ENCODE measurements at regions not wholly inside any gene's neighbourhood (a gene's known extent, or its start where the extent isn't known, plus 50 kb on each side); places are given as distances from the start of the nearest gene placed in this dataset.

DNA sequence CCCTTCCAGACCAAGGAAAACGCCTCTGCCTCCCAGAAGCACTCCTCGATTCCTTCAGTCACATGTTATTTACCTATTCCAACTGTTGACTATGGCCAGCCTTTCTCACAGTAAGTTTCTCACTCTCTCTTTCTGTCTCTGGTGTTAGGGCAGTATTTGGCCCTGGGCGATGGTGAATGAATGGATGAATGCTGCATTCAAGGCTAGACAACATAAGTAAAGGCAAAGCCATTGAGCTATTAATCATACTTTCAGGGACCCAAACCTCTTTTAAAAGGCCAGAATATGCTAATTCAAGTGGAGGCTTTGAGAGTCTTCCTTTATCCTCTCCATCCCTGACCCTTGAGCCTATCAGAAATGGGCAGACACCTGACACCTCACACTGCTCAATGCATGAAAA lies 78.5 kb downstream of the SEC61B start:
- WGBS, 2 experiments, result 87 to 91% methylated on average over 3 of the region's 3 CpGs
- Histone ChIP-seq H3K9me3 (ENCODE audit: control insufficient read depth, low read length) (no peaks in the 10 kb centered on the region), H3K4me1 (ENCODE audit: control insufficient read depth, insufficient read depth, low read length) (no peaks in the 10 kb centered on the region), H3K4me3 (ENCODE audit: insufficient read depth, low read depth, low read length) (no peak overlapping the region), H3K27me3 (ENCODE audit: control insufficient read depth, insufficient read depth, low read length, poor library complexity, severe bottlenecking) (no peaks in the 10 kb centered on the region), H3K27ac (ENCODE audit: insufficient read depth, low read depth, low read length, poor library complexity, severe bottlenecking) (no peak overlapping the region), H3K36me3 (ENCODE audit: control insufficient read depth, insufficient read depth, low read length) (no peaks in the 10 kb centered on the region)

DNA sequence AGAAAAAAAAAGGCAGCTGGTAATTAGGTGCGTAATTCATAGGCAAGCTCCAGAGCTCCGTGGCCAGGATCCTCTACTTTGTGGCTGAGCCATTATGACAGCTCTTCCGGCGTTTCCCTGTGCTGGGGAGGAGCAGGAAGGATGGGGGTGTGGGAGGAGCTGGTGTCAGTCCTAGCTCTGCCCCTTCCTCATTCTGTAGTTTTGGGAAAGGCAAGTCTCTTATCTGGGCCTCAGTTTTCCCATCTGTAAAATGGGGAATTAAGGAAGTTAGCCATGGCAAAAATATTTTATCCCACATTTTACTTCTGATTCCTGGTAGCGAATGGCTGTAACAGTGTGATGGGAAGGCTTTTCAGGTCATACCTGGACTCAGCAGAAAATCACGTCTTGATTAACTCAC lies 81.1 kb downstream of the SEC61B start:
- Histone ChIP-seq H3K36me3 (ENCODE audit: control insufficient read depth, insufficient read depth, low read length) (no peaks in the 10 kb centered on the region), H3K9me3 (ENCODE audit: control insufficient read depth, low read length) (no peaks in the 10 kb centered on the region), H3K4me1 (ENCODE audit: control insufficient read depth, insufficient read depth, low read length) (no peaks in the 10 kb centered on the region), H3K27me3 (ENCODE audit: control insufficient read depth, insufficient read depth, low read length, poor library complexity, severe bottlenecking) (no peaks in the 10 kb centered on the region), H3K27ac (ENCODE audit: insufficient read depth, low read depth, low read length, poor library complexity, severe bottlenecking) (no peak overlapping the region), H3K4me3 (ENCODE audit: insufficient read depth, low read depth, low read length) (no peak overlapping the region)
- WGBS, 2 experiments, result 94% methylated on average over 6 of the region's 6 CpGs

DNA sequence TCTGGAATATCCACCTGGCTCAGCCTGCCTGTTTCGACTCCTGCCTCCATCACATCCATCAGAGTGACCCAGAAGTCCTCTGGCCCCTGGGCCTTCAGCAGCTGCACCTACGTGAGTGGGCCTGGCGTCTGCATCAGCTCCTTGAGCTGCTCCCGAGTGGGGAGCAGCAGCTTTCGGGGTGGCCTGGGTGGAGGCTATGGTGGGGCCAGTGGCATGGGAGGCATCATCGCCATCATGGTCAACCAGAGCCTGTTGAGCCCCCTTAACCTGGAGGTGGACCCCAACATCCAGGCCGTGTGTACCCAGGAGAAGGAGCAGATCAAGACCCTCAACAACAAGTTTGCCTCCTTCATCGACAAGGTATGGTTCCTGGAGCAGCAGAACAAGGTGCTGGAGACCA lies 83.0 kb downstream of the SEC61B start:
- H3K4me3 ChIP-seq (ENCODE audit: insufficient read depth, low read depth, low read length), result no peak overlapping the region
- H3K27me3 ChIP-seq (ENCODE audit: control insufficient read depth, insufficient read depth, low read length, poor library complexity, severe bottlenecking), result no peaks in the 10 kb centered on the region
- H3K9me3 ChIP-seq (ENCODE audit: control insufficient read depth, low read length), result no peaks in the 10 kb centered on the region
- no peaks in the 10 kb centered on the region for H3K36me3 ChIP-seq (ENCODE audit: control insufficient read depth, insufficient read depth, low read length)
- WGBS, 2 experiments, result 91 to 95% methylated on average over 8 of the region's 8 CpGs
- H3K27ac ChIP-seq (ENCODE audit: insufficient read depth, low read depth, low read length, poor library complexity, severe bottlenecking), result no peak overlapping the region
- H3K4me1 ChIP-seq (ENCODE audit: control insufficient read depth, insufficient read depth, low read length), result no peaks in the 10 kb centered on the region

DNA sequence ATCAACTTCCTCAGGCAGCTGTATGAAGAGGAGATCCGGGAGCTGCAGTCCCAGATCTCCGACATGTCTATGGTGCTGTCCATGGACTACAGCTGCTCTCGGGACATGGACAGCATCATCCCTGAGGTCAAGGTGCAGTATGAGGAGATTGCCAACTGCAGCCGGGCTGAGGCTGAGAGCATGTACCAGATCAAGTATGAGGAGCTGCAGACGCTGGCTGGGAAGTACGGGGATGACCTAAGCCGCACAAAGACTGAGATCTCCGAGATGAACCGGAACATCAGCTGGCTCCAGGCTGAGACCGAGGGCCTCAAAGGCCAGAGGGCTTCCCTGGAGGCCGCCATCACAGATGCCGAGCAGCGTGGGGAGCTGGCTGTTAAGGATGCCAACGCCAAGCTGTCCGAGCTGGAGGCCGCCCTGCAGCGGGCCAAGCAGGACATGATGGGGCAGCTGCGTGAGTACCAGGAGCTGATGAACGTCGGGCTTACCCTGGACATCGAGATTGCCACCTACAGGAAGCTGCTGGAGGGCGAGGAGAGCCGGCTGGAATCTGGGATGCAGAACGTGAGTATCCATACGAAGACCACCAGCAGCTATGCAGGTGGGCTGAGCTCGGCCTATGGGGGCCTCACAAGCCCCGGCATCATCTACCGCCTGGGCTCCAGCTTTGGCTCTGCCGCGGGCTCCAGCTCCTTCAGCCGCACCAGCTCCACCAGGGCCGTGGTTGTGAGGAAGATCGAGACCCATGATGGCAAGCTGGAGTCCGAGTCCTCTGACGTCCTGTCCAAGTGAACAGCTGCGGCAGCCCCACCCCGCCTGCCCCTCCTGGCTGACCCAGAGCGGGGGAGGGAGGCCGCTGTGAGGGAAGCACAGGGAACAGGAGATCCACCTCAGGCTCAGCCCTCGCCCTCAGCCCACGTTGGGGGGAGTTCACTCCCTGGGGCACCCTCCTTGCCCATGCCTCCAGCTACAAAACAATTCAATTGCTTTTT lies 84.0 kb downstream of the SEC61B start:
- Histone ChIP-seq H3K27ac (ENCODE audit: insufficient read depth, low read depth, low read length, poor library complexity, severe bottlenecking) (no peak overlapping the region), H3K4me1 (ENCODE audit: control insufficient read depth, insufficient read depth, low read length) (no peaks in the 10 kb centered on the region), H3K27me3 (ENCODE audit: control insufficient read depth, insufficient read depth, low read length, poor library complexity, severe bottlenecking) (no peaks in the 10 kb centered on the region), H3K36me3 (ENCODE audit: control insufficient read depth, insufficient read depth, low read length) (no peaks in the 10 kb centered on the region), H3K4me3 (ENCODE audit: insufficient read depth, low read depth, low read length) (no peak overlapping the region), H3K9me3 (ENCODE audit: control insufficient read depth, low read length) (no peaks in the 10 kb centered on the region)
- WGBS, 2 experiments, result 94 to 95% methylated on average over 41 of the region's 41 CpGs

DNA sequence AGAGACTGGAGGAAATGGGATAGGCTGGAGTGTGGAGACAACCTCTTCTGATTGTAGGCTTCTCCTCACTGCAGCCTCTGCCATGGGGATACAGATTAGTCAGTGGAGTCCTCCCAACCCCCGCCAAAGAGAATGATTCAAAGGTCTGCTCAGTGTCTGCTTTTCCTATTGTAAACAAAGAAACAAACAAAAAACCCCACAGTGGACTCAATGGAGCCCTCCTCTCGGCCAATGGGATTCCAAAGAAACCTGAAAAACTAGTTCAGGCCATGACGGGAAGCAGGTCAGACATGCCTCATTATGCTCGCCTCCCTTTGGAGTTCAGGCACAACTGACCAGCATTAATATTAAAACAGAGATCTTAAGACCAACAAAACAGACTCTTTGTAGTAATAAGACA lies 85.8 kb downstream of the SEC61B start:
- no peak overlapping the region for H3K4me3 ChIP-seq (ENCODE audit: insufficient read depth, low read depth, low read length)
- no peak overlapping the region for H3K27ac ChIP-seq (ENCODE audit: insufficient read depth, low read depth, low read length, poor library complexity, severe bottlenecking)
- H3K27me3 ChIP-seq (ENCODE audit: control insufficient read depth, insufficient read depth, low read length, poor library complexity, severe bottlenecking), result no peaks in the 10 kb centered on the region
- H3K36me3 ChIP-seq (ENCODE audit: control insufficient read depth, insufficient read depth, low read length), result no peaks in the 10 kb centered on the region
- WGBS, 2 experiments, result 65 to 67% methylated on average over 4 of the region's 4 CpGs
- H3K4me1 ChIP-seq (ENCODE audit: control insufficient read depth, insufficient read depth, low read length), result no peaks in the 10 kb centered on the region
- H3K9me3 ChIP-seq (ENCODE audit: control insufficient read depth, low read length), result no peaks in the 10 kb centered on the region

DNA sequence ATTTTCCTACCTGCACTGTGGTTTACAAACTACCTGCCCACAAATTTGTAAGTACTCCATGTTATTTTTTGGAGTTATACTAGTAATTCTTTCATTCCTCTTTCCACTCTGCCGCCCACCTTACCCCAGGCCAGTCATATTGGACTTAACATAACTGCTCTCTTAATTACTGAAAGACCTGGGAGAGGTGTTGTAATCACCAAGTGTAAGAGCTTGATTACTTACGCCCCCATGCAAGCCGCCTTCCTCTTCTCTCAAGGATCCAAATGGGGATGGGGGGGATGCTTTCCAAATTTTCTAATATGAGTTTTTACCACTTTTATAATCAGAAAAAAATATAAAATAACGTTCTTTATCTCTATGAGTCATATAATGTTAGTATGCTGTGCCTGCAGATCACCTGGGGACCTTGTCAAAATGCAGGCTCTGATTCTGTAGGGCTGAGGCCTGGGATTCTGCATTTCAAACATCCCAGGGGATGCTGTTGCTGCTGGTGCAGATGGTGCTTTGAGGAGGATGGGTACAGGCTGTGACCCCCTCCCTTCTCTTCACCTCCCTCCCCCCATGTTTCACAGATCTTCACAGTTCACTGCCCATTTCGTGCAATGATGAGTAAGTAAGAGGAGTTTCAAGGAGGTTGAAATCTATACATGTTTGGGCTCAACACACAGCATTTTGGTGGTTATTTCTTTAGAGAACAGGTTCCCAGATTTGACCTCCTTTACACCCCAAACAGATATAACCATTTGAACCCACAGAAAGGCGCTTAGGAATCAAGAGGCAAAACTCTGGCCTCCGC lies 87.3 kb downstream of the SEC61B start:
- H3K27ac ChIP-seq (ENCODE audit: insufficient read depth, low read depth, low read length, poor library complexity, severe bottlenecking), result no peak overlapping the region
- no peaks in the 10 kb centered on the region for H3K27me3 ChIP-seq (ENCODE audit: control insufficient read depth, insufficient read depth, low read length, poor library complexity, severe bottlenecking)
- H3K9me3 ChIP-seq (ENCODE audit: control insufficient read depth, low read length), result no peaks in the 10 kb centered on the region
- no peak overlapping the region for H3K4me3 ChIP-seq (ENCODE audit: insufficient read depth, low read depth, low read length)
- no peaks in the 10 kb centered on the region for H3K4me1 ChIP-seq (ENCODE audit: control insufficient read depth, insufficient read depth, low read length)
- no peaks in the 10 kb centered on the region for H3K36me3 ChIP-seq (ENCODE audit: control insufficient read depth, insufficient read depth, low read length)
- WGBS, 2 experiments, result 94 to 95% methylated on average over 2 to 7 of the region's 7 CpGs

DNA sequence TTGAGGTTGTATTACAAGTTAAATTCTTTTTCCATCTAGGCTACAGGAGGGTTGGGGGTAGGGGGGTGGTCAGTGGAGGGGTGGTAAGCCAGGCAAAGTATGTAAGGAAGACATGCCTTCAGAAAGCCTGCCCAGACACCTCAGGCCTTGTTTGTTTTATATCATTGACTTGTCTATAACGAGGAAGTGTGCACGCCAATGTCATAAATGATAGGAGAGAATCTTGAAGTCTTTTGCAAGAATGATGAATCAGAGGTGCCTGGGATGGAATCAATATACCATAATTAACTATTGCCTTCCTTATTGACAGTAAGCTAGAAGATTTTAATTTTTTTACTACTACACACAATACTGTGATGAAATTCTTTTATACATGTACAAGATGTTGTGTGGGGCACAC lies 90.7 kb downstream of the SEC61B start:
- H3K4me3 ChIP-seq (ENCODE audit: insufficient read depth, low read depth, low read length), result no peak overlapping the region
- WGBS, 2 experiments, result 94% methylated on average over 2 of the region's 2 CpGs; no CpG with 5 or more reads in 1 of the 2 experiments
- no peaks in the 10 kb centered on the region for H3K9me3 ChIP-seq (ENCODE audit: control insufficient read depth, low read length)
- H3K36me3 ChIP-seq (ENCODE audit: control insufficient read depth, insufficient read depth, low read length), result no peaks in the 10 kb centered on the region
- H3K4me1 ChIP-seq (ENCODE audit: control insufficient read depth, insufficient read depth, low read length), result no peaks in the 10 kb centered on the region
- no peaks in the 10 kb centered on the region for H3K27me3 ChIP-seq (ENCODE audit: control insufficient read depth, insufficient read depth, low read length, poor library complexity, severe bottlenecking)
- no peak overlapping the region for H3K27ac ChIP-seq (ENCODE audit: insufficient read depth, low read depth, low read length, poor library complexity, severe bottlenecking)

DNA sequence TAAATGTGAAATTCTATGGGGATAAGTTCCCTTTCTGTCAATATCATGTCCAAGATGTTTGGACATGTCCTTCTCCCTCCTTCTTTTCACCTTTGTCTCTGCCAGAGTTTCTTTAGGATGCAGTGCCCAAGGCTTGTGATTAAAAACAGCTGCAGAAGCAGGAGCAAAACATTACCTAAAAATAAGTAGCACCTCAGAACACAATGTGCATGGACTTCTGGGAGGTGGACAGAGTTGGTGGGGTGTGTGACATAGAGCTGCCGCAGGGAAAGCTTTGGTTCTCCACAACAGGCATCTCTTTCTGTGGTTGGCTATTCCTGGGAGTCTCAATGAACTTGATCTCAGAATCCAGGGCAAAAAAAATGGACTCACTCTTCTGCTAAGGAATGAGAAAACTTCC lies 97.0 kb downstream of the SEC61B start:
- 95 to 100% methylated on average over 1 of the region's 1 CpG for WGBS, 2 experiments
- H3K27ac ChIP-seq (ENCODE audit: insufficient read depth, low read depth, low read length, poor library complexity, severe bottlenecking), result no peak overlapping the region

DNA sequence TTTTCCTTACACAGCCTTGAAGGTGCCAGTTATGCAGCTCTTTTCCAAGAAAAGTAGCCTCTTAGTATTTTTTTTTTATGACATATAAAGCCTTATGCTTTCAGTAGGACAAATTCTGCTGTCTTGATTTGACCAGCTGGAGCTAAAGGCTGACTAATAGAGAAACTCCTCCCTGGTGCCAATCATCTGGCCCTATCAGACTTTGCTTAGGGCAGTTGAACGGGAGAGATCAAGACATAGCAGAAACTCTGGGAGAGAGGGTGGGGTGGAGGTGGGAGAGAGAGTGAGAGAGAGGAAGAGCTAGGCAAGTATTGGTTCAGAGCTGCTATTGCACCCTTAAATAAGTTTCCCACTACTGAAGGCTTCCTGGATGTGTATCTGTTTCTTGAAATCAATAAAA lies 100.2 kb downstream of the SEC61B start:
- Histone ChIP-seq H3K36me3 (ENCODE audit: control insufficient read depth, insufficient read depth, low read length) (no peaks in the 10 kb centered on the region), H3K27ac (ENCODE audit: insufficient read depth, low read depth, low read length, poor library complexity, severe bottlenecking) (no peak overlapping the region), H3K4me3 (ENCODE audit: insufficient read depth, low read depth, low read length) (no peak overlapping the region), H3K27me3 (ENCODE audit: control insufficient read depth, insufficient read depth, low read length, poor library complexity, severe bottlenecking) (no peaks in the 10 kb centered on the region), H3K9me3 (ENCODE audit: control insufficient read depth, low read length) (no peaks in the 10 kb centered on the region), H3K4me1 (ENCODE audit: control insufficient read depth, insufficient read depth, low read length) (no peaks in the 10 kb centered on the region)
- 39 to 42% methylated on average over 1 of the region's 1 CpG for WGBS, 2 experiments

More for the DNA sequence above, 97.0 kb downstream of the SEC61B start:
- no peaks in the 10 kb centered on the region for H3K4me1 ChIP-seq (ENCODE audit: control insufficient read depth, insufficient read depth, low read length)
- H3K9me3 ChIP-seq (ENCODE audit: control insufficient read depth, low read length), result no peaks in the 10 kb centered on the region
- no peaks in the 10 kb centered on the region for H3K27me3 ChIP-seq (ENCODE audit: control insufficient read depth, insufficient read depth, low read length, poor library complexity, severe bottlenecking)
- H3K4me3 ChIP-seq (ENCODE audit: insufficient read depth, low read depth, low read length), result no peak overlapping the region
- H3K36me3 ChIP-seq (ENCODE audit: control insufficient read depth, insufficient read depth, low read length), result no peaks in the 10 kb centered on the region

Data from ectodermal cell (in vitro differentiated cells).